Lower lobe of right lung (tissue), 2 donors: ENCODE measurements at regions not wholly inside any gene's neighbourhood (a gene's known extent, or its start where the extent isn't known, plus 50 kb on each side); places are given as distances from the start of the nearest gene placed in this dataset.

Experiments used
- ATAC-seq, 2 donors: fragments of 200-7000 bp; cut with Tn5 transposase; one replicate each; pipeline ENCODE4 v1.9.1; 2020 to 2022; ENCODE audit warnings: mild to moderate bottlenecking in 2 of 2, moderate library complexity in 2 of 2
- DNase-seq: peaks from one replicate; pipeline ENCODE4 v3.0.0-alpha.2; 2020
- H3K27ac ChIP-seq: fragments of 200-600 bp; one replicate; pipeline ENCODE4 v1.8.0; 2022
- H3K27me3 ChIP-seq: fragments of 200-600 bp; one replicate; pipeline ENCODE4 v1.8.0; 2022; ENCODE audit warnings: low read depth
- H3K36me3 ChIP-seq: fragments of 200-600 bp; one replicate; pipeline ENCODE4 v1.8.0; 2022; ENCODE audit warnings: mild to moderate bottlenecking
- H3K4me1 ChIP-seq: fragments of 200-600 bp; one replicate; pipeline ENCODE4 v1.8.0; 2022
- H3K4me3 ChIP-seq: fragments of 200-600 bp; one replicate; pipeline ENCODE4 v1.8.0; 2022; ENCODE audit warnings: mild to moderate bottlenecking
- H3K9me3 ChIP-seq: fragments of 200-600 bp; one replicate; pipeline ENCODE4 v1.8.0; 2022
- CTCF ChIP-seq: fragments of 200-600 bp; IDR thresholded peaks from one replicate; pipeline ENCODE4 v1.8.0; 2022; ENCODE audit warnings: antibody characterized with exemption, mild to moderate bottlenecking
- intact Hi-C: fragments of 100-400 bp; cut with DNase I; formaldehyde crosslinking; loops from one replicate; pipeline ENCODE4 v1.11.0; 2022
- donor health status: DM: no; HTN: yes; CAD: no; lungs with severe emphysema.

- intact Hi-C loops = no loop called here
- Histone ChIP-seq H3K4me1 (no peaks in the 10 kb centered on the region), H3K27ac (no peak overlapping the region), H3K27me3 (peaks cover 31% of the 10 kb centered on the region), H3K36me3 (no peaks in the 10 kb centered on the region), H3K4me3 (no peak overlapping the region), H3K9me3 (no peaks in the 10 kb centered on the region)
- DNase-seq = no peak
- no peak for TF ChIP-seq CTCF
- ATAC-seq = no peak
Measured at GRCh38 chr9:36745977-36746376, 173.3 kb downstream of the MELK start.

- Histone ChIP-seq H3K4me1 (no peaks in the 10 kb centered on the region), H3K27ac (no peak overlapping the region), H3K36me3 (no peaks in the 10 kb centered on the region), H3K27me3 (peaks cover 27% of the 10 kb centered on the region), H3K4me3 (no peak overlapping the region), H3K9me3 (no peaks in the 10 kb centered on the region)
- ATAC-seq = no peak
- TF ChIP-seq CTCF = no peak
- DNase-seq = no peak
- intact Hi-C loops = no loop called here
Measured at GRCh38 chr9:36746415-36746814, 173.7 kb downstream of the MELK start.

GRCh38 chr9:36748322-36748899 lies 175.7 kb downstream of the MELK start:
- no peaks in the 10 kb centered on the region for H3K9me3 ChIP-seq
- no peak overlapping the region for H3K27ac ChIP-seq
- TF ChIP-seq CTCF = no peak
- H3K4me1 ChIP-seq = no peaks in the 10 kb centered on the region
- ATAC-seq (peak; percentile 40 to 45), DNase-seq (no peak)
- intact Hi-C loops = no loop called here
- no peak overlapping the region for H3K4me3 ChIP-seq
- H3K36me3 ChIP-seq = no peaks in the 10 kb centered on the region
- H3K27me3 ChIP-seq = peaks cover 7% of the 10 kb centered on the region

GRCh38 chr9:36749461-36749860 lies 176.8 kb downstream of the MELK start:
- no peaks in the 10 kb centered on the region for H3K4me1 ChIP-seq
- no peaks in the 10 kb centered on the region for H3K9me3 ChIP-seq
- DNase-seq = no peak
- no peak for TF ChIP-seq CTCF
- H3K4me3 ChIP-seq = no peak overlapping the region
- peaks cover 7% of the 10 kb centered on the region for H3K27me3 ChIP-seq
- H3K27ac ChIP-seq = no peak overlapping the region
- no peak for ATAC-seq
- H3K36me3 ChIP-seq = no peaks in the 10 kb centered on the region
- intact Hi-C loops = no loop called here

- H3K27ac ChIP-seq = no peak overlapping the region
- no peak overlapping the region for H3K4me3 ChIP-seq
- DNase-seq = no peak
- ATAC-seq = peak; percentile 49 to 55
- intact Hi-C loops = no loop called here
- no peaks in the 10 kb centered on the region for H3K36me3 ChIP-seq
- H3K27me3 ChIP-seq = peaks cover 12% of the 10 kb centered on the region
- no peak for TF ChIP-seq CTCF
- H3K9me3 ChIP-seq = no peaks in the 10 kb centered on the region
- H3K4me1 ChIP-seq = no peaks in the 10 kb centered on the region
Measured at GRCh38 chr9:36750630-36751029, 177.9 kb downstream of the MELK start.

- H3K27ac ChIP-seq = no peak overlapping the region
- DNase-seq (no peak), ATAC-seq (no peak)
- no peaks in the 10 kb centered on the region for H3K4me1 ChIP-seq
- no peaks in the 10 kb centered on the region for H3K9me3 ChIP-seq
- H3K36me3 ChIP-seq = no peaks in the 10 kb centered on the region
- no peak for TF ChIP-seq CTCF
- no peak overlapping the region for H3K4me3 ChIP-seq
- H3K27me3 ChIP-seq = peaks cover 25% of the 10 kb centered on the region
- intact Hi-C loops = no loop called here
Measured at GRCh38 chr9:36755019-36755418, 182.3 kb downstream of the MELK start.
